SK-N-SH (cell line): ENCODE measurements at regions not wholly inside any gene's neighbourhood (a gene's known extent, or its start where the extent isn't known, plus 50 kb on each side); places are given as distances from the start of the nearest gene placed in this dataset.

ENCODE experiments used
- CTCF ChIA-PET: fragments of 300-600, 350-600 bp; formaldehyde crosslinking; extraction: SDS; loops from one replicate; lab custom pipeline; 2021; lab: Yijun Ruan, JAX
- POLR2A ChIA-PET: fragments of 350-600 bp; sonication (Branson Sonifier 250); formaldehyde crosslinking; extraction: SDS; loops from one replicate; lab custom pipeline; 2020; ENCODE audit warnings: antibody characterized with exemption, inconsistent platforms; lab: Yijun Ruan, JAX
- DNase-seq: peaks from one replicate; pipeline ENCODE4 v3.0.0; 2012
- H2AFZ ChIP-seq: fragments of 200-600 bp; sonication (generic); 2 replicates; pipeline ENCODE4 v1.8.1; 2016; ENCODE audit warnings: antibody characterized with exemption, mild to moderate bottlenecking, low read depth
- H3F3A ChIP-seq: fragments of 200-600 bp; sonication (generic); replicated peaks from 2 replicates; pipeline ENCODE3; 2016; ENCODE audit warnings: antibody characterized with exemption, mild to moderate bottlenecking; ENCODE audit not compliant: insufficient read depth
- H3K27ac ChIP-seq, 2 experiments: fragments of 200-500 bp in 1 of 2; fragments of 200-600 bp in 1 of 2; sonication (Bioruptor generic) in 1 of 2; sonication (generic), shearing (Covaris generic) in 1 of 2; 2 replicates each; pipeline versions ENCODE4 v1.5.1 to v1.6.1; 2014 to 2016; ENCODE audit warnings: low read depth in 2 of 2, inconsistent platforms in 1 of 2, low read length in 1 of 2, mild to moderate bottlenecking in 1 of 2, mixed read lengths in 1 of 2
- H3K27me3 ChIP-seq: fragments of 200-600 bp; sonication (generic), shearing (Covaris generic); 2 replicates; pipeline ENCODE4 v1.6.1; 2016; ENCODE audit warnings: mixed run types; ENCODE audit not compliant: insufficient read depth
- H3K36me3 ChIP-seq, 2 experiments: fragments of 200-500 bp in 1 of 2; fragments of 200-600 bp in 1 of 2; sonication (Bioruptor generic) in 1 of 2; sonication (generic) in 1 of 2; replicated peaks in 1 of 2; 2 replicates each; pipeline versions ENCODE3 to v1.5.1; 2014 to 2016; ENCODE audit warnings: low read length in 1 of 2, mild to moderate bottlenecking in 1 of 2; ENCODE audit not compliant: insufficient read depth in 2 of 2, control insufficient read depth in 1 of 2
- H3K4me1 ChIP-seq, 2 experiments: fragments of 200-500 bp in 1 of 2; fragments of 200-600 bp in 1 of 2; sonication (Bioruptor generic) in 1 of 2; sonication (generic), shearing (Covaris generic) in 1 of 2; 2 replicates each; pipeline versions ENCODE4 v1.5.1 to v1.6.1; 2014 to 2016; ENCODE audit warnings: low read depth in 1 of 2, low read length in 1 of 2, mixed run types in 1 of 2; ENCODE audit not compliant: insufficient read depth in 2 of 2, control insufficient read depth in 1 of 2
- H3K4me2 ChIP-seq: fragments of 200-600 bp; sonication (generic), shearing (Covaris generic); 2 replicates; pipeline ENCODE4 v1.6.1; 2017; ENCODE audit warnings: mixed run types
- H3K4me3 ChIP-seq, 2 experiments: fragments of 200-500 bp in 1 of 2; fragments of 200-600 bp in 1 of 2; sonication (Bioruptor generic) in 1 of 2; sonication (generic), shearing (Covaris generic) in 1 of 2; 2 replicates each; pipeline versions ENCODE4 v1.5.1 to v1.8.1; 2014 to 2016; ENCODE audit warnings: low read depth in 2 of 2, inconsistent platforms in 1 of 2, low read length in 1 of 2, mild to moderate bottlenecking in 1 of 2, mixed read lengths in 1 of 2, moderate library complexity in 1 of 2
- H3K79me2 ChIP-seq: fragments of 200-600 bp; sonication (generic); 2 replicates; pipeline ENCODE4 v1.8.1; 2017; ENCODE audit warnings: mild to moderate bottlenecking; ENCODE audit not compliant: insufficient read depth
- H3K9ac ChIP-seq: fragments of 200-600 bp; sonication (generic); 2 replicates; pipeline ENCODE4 v1.6.1; 2017; ENCODE audit warnings: mixed run types
- H3K9me2 ChIP-seq: fragments of 200-600 bp; sonication (generic); 2 replicates; pipeline ENCODE4 v1.6.1; 2017; ENCODE audit warnings: mixed run types
- H3K9me3 ChIP-seq: fragments of 200-600 bp; sonication (generic); 2 replicates; pipeline ENCODE4 v1.6.1; 2017; ENCODE audit warnings: mixed run types, mild to moderate bottlenecking, moderate library complexity
- H4K20me1 ChIP-seq: fragments of 200-600 bp; sonication (generic); 2 replicates; pipeline ENCODE4 v1.6.1; 2017; ENCODE audit warnings: mild to moderate bottlenecking, mixed run types; ENCODE audit not compliant: insufficient read depth
- ELF1 ChIP-seq: IDR thresholded peaks from 2 replicates; pipeline ENCODE4 v1.4.0; 2012
- EP300 ChIP-seq, 2 experiments: IDR thresholded peaks; 2 replicates each; pipeline versions ENCODE4 v1.4.0 to v1.6.1; 2012; ENCODE audit warnings: borderline replicate concordance in 1 of 2, low read depth in 1 of 2, low read length in 1 of 2
- EZH2phosphoT487 ChIP-seq: fragments of 200-600 bp; sonication (generic); IDR thresholded peaks from 2 replicates; pipeline ENCODE4 v1.6.1; 2017; ENCODE audit warnings: low read depth, mixed run types, mild to moderate bottlenecking, antibody characterized with exemption, moderate library complexity, borderline replicate concordance
- FOSL2 ChIP-seq: IDR thresholded peaks from 2 replicates; pipeline ENCODE4 v1.4.0; 2012; ENCODE audit warnings: low read depth, mild to moderate bottlenecking, moderate library complexity, borderline replicate concordance
- FOXM1 ChIP-seq: IDR thresholded peaks from 2 replicates; pipeline ENCODE4 v1.4.0; 2012; ENCODE audit warnings: low read depth, mild to moderate bottlenecking
- GABPA ChIP-seq: IDR thresholded peaks from 2 replicates; pipeline ENCODE4 v1.4.0; 2012; ENCODE audit warnings: low read depth, mild to moderate bottlenecking
- GATA2 ChIP-seq: sonication (generic); formaldehyde crosslinking; IDR thresholded peaks from 2 replicates; pipeline ENCODE4 v1.5.0; 2020; ENCODE audit warnings: mild to moderate bottlenecking, missing genetic modification reagents
- JUND ChIP-seq: IDR thresholded peaks from 2 replicates; pipeline ENCODE4 v1.4.0; 2012
- MEF2A ChIP-seq: IDR thresholded peaks from 2 replicates; pipeline ENCODE4 v1.4.0; 2012; ENCODE audit warnings: low read depth, borderline replicate concordance
- NRF1 ChIP-seq: IDR thresholded peaks from 2 replicates; pipeline ENCODE4 v1.6.1; 2012; ENCODE audit warnings: low read depth, mild to moderate bottlenecking, low read length
- RCOR1 ChIP-seq: fragments of 150-350 bp; IDR thresholded peaks from 2 replicates; pipeline ENCODE4 v1.6.1; 2017; ENCODE audit warnings: antibody characterized with exemption, low read length
- REST ChIP-seq: IDR thresholded peaks from 2 replicates; pipeline ENCODE4 v1.6.1; 2012; ENCODE audit warnings: mild to moderate bottlenecking, low read depth, low read length, moderate library complexity
- RFX5 ChIP-seq: IDR thresholded peaks from 2 replicates; pipeline ENCODE4 v1.6.1; 2012; ENCODE audit warnings: mild to moderate bottlenecking, improper control_type of control experiment, low read length
- RXRA ChIP-seq: IDR thresholded peaks from 2 replicates; pipeline ENCODE4 v1.4.0; 2012; ENCODE audit warnings: low read depth, mild to moderate bottlenecking, borderline replicate concordance
- SMC3 ChIP-seq: IDR thresholded peaks from 2 replicates; pipeline ENCODE4 v1.6.1; 2012; ENCODE audit warnings: low read depth, low read length, improper control_type of control experiment
- TAF1 ChIP-seq: IDR thresholded peaks from 2 replicates; pipeline ENCODE4 v1.6.1; 2012; ENCODE audit warnings: low read depth, mild to moderate bottlenecking, low read length, moderate library complexity, borderline replicate concordance
- TCF12 ChIP-seq: IDR thresholded peaks from 2 replicates; pipeline ENCODE4 v1.4.0; 2012
- ZBTB33 ChIP-seq: IDR thresholded peaks from 2 replicates; pipeline ENCODE4 v1.4.0; 2012; ENCODE audit warnings: low read depth, borderline replicate concordance
- WGBS: methylation state at CpG from one replicate; pipeline ENCODE4 v1.1.6; 2017; ENCODE audit warnings: low lambda C conversion rate; 5-methylcytosine and 5-hydroxymethylcytosine counted together
- TF ChIP-seq, protein P1 (sequence below): fragments of 150-350 bp; IDR thresholded peaks from 2 replicates; pipeline ENCODE4 v1.6.1; 2017; ENCODE audit warnings: antibody characterized with exemption, low read length, low read depth, borderline replicate concordance
- TF ChIP-seq, protein P2 (sequence below): fragments of 200-600 bp; sonication (generic); IDR thresholded peaks from 2 replicates; pipeline ENCODE4 v1.6.1; 2017; ENCODE audit warnings: antibody characterized with exemption, mild to moderate bottlenecking, moderate library complexity

DNA sequence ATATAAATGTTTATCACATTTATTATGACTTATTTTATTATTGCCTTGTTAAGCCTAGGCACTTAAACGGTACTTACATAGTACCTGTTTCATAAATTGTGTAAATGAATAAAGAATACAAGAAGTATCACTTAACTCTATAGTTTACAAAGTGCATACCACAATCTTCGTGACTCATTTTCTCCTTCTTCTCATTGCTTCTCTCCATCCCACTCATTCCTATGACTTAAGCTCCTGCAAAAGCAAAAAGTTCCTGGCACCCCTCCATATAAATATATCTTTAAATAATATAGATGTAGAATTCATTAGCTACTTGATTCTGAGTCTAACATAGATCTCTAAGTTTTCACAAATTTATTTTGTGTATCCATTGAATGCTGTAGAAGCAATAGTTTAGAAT lies 1382.0 kb upstream of the CELF2 start:
- DNase-seq = no peak
- no peak overlapping the region for H2AFZ ChIP-seq
- H3K4me1 ChIP-seq = no peaks in the 10 kb centered on the region
- no peaks in the 10 kb centered on the region for H3F3A ChIP-seq
- 0 out of 2 replicates have a peak, but pooled peaks cover 3% of the 10 kb centered on the region for H3K9me3 ChIP-seq
- H4K20me1 ChIP-seq = no peaks in the 10 kb centered on the region
- WGBS = 6% methylated on average over 2 of the region's 2 CpGs
- H3K4me3 ChIP-seq = no peak overlapping the region
- no peaks in the 10 kb centered on the region for H3K9me2 ChIP-seq
- H3K4me2 ChIP-seq = no peak overlapping the region
- no peaks in the 10 kb centered on the region for H3K79me2 ChIP-seq
- ChIA-PET POLR2A (no interaction called here), CTCF (no interaction called here)
- no peaks in the 10 kb centered on the region for H3K27me3 ChIP-seq
- TF ChIP-seq, protein P1, sequence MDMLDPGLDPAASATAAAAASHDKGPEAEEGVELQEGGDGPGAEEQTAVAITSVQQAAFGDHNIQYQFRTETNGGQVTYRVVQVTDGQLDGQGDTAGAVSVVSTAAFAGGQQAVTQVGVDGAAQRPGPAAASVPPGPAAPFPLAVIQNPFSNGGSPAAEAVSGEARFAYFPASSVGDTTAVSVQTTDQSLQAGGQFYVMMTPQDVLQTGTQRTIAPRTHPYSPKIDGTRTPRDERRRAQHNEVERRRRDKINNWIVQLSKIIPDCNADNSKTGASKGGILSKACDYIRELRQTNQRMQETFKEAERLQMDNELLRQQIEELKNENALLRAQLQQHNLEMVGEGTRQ = no peak
- no peak for TF ChIP-seq EP300 (IDR thresholded peaks at IDR 0.05; ENCODE audit: borderline replicate concordance in 1 of 2, low read depth in 1 of 2, low read length in 1 of 2)
- TF ChIP-seq FOXM1 = no peak
- no peak for TF ChIP-seq ZBTB33
- no peak for TF ChIP-seq RXRA
- TF ChIP-seq SMC3 = no peak
- no peak for TF ChIP-seq TAF1
- TF ChIP-seq RFX5 = no peak
- no peak for TF ChIP-seq MEF2A
- no peak for TF ChIP-seq FOSL2
- no peak for TF ChIP-seq REST
- TF ChIP-seq EZH2phosphoT487 = no peak
- no peak for TF ChIP-seq NRF1
- TF ChIP-seq RCOR1 = no peak
- no peak for TF ChIP-seq TCF12
- TF ChIP-seq, protein P2, sequence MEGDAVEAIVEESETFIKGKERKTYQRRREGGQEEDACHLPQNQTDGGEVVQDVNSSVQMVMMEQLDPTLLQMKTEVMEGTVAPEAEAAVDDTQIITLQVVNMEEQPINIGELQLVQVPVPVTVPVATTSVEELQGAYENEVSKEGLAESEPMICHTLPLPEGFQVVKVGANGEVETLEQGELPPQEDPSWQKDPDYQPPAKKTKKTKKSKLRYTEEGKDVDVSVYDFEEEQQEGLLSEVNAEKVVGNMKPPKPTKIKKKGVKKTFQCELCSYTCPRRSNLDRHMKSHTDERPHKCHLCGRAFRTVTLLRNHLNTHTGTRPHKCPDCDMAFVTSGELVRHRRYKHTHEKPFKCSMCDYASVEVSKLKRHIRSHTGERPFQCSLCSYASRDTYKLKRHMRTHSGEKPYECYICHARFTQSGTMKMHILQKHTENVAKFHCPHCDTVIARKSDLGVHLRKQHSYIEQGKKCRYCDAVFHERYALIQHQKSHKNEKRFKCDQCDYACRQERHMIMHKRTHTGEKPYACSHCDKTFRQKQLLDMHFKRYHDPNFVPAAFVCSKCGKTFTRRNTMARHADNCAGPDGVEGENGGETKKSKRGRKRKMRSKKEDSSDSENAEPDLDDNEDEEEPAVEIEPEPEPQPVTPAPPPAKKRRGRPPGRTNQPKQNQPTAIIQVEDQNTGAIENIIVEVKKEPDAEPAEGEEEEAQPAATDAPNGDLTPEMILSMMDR = no peak
- no peak for TF ChIP-seq GABPA
- TF ChIP-seq GATA2 (CRISPR knock-in tag) = no peak
- no peak for TF ChIP-seq ELF1
- TF ChIP-seq JUND = no peak
- H3K36me3 ChIP-seq = no peaks in the 10 kb centered on the region
- no peak overlapping the region for H3K9ac ChIP-seq
- no peak overlapping the region for H3K27ac ChIP-seq
